22Rv1 (cell line): ENCODE measurements at regions not wholly inside any gene's neighbourhood (a gene's known extent, or its start where the extent isn't known, plus 50 kb on each side); places are given as distances from the start of the nearest gene placed in this dataset.

Experiments used
- CTCF ChIP-seq: fragments of 450-650 bp; IDR thresholded peaks from 2 replicates; pipeline ENCODE4 v1.5.1; 2017; ENCODE audit warnings: mild to moderate bottlenecking
- ZFX ChIP-seq: fragments of 450-650 bp; IDR thresholded peaks from 2 replicates; pipeline ENCODE4 v1.6.1; 2017; ENCODE audit warnings: antibody characterized with exemption, borderline replicate concordance

DNA sequence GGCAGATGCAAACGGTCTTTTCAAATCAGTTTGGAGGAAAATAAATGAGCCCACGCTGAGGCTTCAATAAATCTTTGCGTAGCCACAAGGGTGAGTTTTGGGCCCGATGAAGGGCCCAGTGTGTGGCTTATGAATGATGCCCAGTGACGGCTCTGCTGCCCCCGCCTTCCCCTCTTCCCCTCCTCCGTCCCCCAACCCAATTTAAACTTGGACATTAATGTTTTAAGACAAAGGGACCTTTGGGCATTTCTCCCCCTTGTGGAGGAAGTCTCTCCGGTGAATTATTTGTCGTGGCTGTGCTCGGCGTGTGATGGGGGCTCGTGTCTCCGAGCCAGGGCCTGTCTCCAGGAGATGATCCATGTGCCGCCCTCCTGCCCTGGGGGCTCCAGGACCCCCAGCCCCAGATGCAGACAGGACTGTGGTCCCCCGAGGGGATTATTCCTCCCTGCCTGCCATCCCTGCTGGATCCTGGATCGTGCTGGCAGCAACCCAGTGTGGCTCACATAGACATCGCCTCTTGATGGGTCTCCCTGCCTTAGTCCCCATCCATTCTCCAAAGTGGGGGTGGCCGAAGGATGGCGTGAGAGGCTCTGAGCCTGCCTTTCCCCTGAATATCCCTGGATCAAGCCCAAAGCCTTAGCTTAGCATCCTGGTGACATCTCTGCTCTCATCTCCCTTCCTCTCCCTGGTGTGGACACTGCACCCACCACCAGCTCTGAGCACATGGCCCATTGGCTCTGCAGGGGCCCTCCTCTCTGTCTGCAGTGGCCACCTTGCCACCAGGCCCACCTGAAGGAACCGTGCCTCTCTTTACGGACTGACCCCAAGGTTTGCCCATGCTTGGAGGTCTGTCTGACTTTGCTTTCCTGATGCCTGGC is 56.4 kb downstream of the SMIM38 start:
- no peak for TF ChIP-seq CTCF
- TF ChIP-seq ZFX: no peak
